ENCODE measurements at regions not wholly inside any gene's neighbourhood (a gene's known extent, or its start where the extent isn't known, plus 50 kb on each side); places are given as distances from the start of the nearest gene placed in this dataset.
"Not testable (repeated sequence)": the region's sequence is repeated elsewhere in the genome, so short reads cannot be mapped to it uniquely, and the experiment has no call there.

DNA sequence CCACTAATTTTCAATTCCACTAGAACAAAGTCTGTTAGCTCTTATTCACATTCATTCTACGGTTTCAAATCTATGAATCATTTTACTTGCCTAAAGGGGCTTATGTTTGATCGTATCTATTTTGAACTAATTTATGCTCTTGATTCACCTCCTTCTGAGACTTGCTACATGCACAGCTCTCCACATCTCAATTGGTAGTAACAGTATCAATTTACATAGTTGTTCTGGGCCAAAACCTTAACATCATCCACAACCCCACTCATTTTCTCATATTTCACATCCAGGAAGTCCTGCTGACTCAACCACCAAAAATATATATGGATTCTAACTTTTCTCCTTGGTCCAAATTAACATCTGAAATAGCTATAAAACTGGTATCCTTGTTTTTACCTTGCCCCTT is 208.6 kb downstream of the RASSF9 start:
- H3K36me3 Mint-ChIP-seq (ENCODE audit: low read depth), result no peaks in the 10 kb centered on the region
- no peak overlapping the region for H3K27ac Mint-ChIP-seq
- peaks cover 4% of the 10 kb centered on the region for H3K4me1 Mint-ChIP-seq
- Histone ChIP-seq H3K27me3 (ENCODE audit: control insufficient read depth, insufficient read depth, low read length, poor library complexity, severe bottlenecking) (no peaks in the 10 kb centered on the region), H3K4me1 (ENCODE audit: control insufficient read depth, insufficient read depth, low read length) (no peaks in the 10 kb centered on the region), H3K27ac (ENCODE audit: low read depth, low read length) (no peak overlapping the region), H3K9ac (ENCODE audit: extremely low read depth, low read length, poor library complexity, severe bottlenecking) (no peak overlapping the region), H3K4me3 (ENCODE audit: low read length) (no peak overlapping the region), H3K36me3 (ENCODE audit: control insufficient read depth, insufficient read depth, low read length) (no peaks in the 10 kb centered on the region), H3K9me3 (ENCODE audit: control insufficient read depth, low read length) (no peaks in the 10 kb centered on the region)
- no peak overlapping the region for H3K4me3 Mint-ChIP-seq
- WGBS, 2 experiments (ENCODE audit: insufficient coverage in 1 of 2, insufficient read length in 1 of 2), result 97 to 100% methylated on average over 2 of the region's 2 CpGs
- TF ChIP-seq, protein P1, sequence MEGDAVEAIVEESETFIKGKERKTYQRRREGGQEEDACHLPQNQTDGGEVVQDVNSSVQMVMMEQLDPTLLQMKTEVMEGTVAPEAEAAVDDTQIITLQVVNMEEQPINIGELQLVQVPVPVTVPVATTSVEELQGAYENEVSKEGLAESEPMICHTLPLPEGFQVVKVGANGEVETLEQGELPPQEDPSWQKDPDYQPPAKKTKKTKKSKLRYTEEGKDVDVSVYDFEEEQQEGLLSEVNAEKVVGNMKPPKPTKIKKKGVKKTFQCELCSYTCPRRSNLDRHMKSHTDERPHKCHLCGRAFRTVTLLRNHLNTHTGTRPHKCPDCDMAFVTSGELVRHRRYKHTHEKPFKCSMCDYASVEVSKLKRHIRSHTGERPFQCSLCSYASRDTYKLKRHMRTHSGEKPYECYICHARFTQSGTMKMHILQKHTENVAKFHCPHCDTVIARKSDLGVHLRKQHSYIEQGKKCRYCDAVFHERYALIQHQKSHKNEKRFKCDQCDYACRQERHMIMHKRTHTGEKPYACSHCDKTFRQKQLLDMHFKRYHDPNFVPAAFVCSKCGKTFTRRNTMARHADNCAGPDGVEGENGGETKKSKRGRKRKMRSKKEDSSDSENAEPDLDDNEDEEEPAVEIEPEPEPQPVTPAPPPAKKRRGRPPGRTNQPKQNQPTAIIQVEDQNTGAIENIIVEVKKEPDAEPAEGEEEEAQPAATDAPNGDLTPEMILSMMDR (conservative IDR thresholded peaks at IDR 0.05), result no peak
- H3K27me3 Mint-ChIP-seq (ENCODE audit: insufficient read depth), result no peaks in the 10 kb centered on the region
- DNase-seq, result no peak
- no peaks in the 10 kb centered on the region for H3K9me3 Mint-ChIP-seq

DNA sequence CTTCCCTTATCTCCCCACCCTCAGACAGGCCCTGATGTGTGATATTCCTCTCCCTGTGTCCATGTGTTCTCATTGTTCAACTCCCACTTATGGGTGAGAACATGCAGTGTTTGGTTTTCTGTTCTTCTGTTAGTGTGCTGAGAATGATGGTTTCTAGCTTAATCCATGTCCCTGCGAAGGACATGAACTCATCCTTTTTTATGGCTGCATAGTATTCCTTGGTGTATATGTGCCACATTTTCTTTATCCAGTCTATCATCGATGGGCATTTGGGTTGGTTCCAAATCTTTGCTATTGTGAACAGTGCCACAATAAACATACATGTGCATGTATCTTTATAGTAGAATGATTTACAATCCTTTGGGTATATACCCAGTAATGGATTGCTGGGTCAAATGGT is 207.6 kb downstream of the RASSF9 start:
- not testable (repeated sequence) for H3K4me3 ChIP-seq (ENCODE audit: low read length); H3K27me3 ChIP-seq (ENCODE audit: control insufficient read depth, insufficient read depth, low read length, poor library complexity, severe bottlenecking); H3K4me1 Mint-ChIP-seq; H3K36me3 Mint-ChIP-seq (ENCODE audit: low read depth); H3K4me3 Mint-ChIP-seq; H3K9me3 Mint-ChIP-seq; H3K9ac ChIP-seq (ENCODE audit: extremely low read depth, low read length, poor library complexity, severe bottlenecking); H3K9me3 ChIP-seq (ENCODE audit: control insufficient read depth, low read length); H3K36me3 ChIP-seq (ENCODE audit: control insufficient read depth, insufficient read depth, low read length); H3K27me3 Mint-ChIP-seq (ENCODE audit: insufficient read depth); H3K27ac Mint-ChIP-seq; H3K27ac ChIP-seq (ENCODE audit: low read depth, low read length); H3K4me1 ChIP-seq (ENCODE audit: control insufficient read depth, insufficient read depth, low read length); DNase-seq
- WGBS, 2 experiments (ENCODE audit: insufficient coverage in 1 of 2, insufficient read length in 1 of 2), result 98% methylated on average over 2 of the region's 2 CpGs; no CpG with 5 or more reads in 1 of the 2 experiments

DNA sequence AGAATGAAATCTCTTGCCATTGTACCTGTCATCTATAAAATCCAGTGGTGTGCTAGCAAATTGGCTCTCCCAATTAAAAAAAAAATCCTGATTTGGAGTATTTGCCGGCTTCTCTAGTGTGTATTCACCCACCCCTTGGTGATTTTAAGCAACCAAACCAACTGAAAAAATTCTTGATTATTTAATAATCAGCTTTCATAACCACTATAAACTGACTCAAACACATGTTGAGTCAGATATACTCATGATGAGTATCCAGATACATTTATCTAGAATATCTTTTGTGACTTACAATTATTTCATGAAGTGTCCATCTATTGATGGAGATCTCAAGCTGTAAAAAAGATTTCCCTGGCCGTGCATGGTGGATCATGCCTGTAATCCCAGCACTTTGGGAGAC is 205.4 kb downstream of the RASSF9 start:
- H3K4me3 ChIP-seq (ENCODE audit: low read length), result no peak overlapping the region
- no peak overlapping the region for H3K4me3 Mint-ChIP-seq
- no peaks in the 10 kb centered on the region for H3K27me3 ChIP-seq (ENCODE audit: control insufficient read depth, insufficient read depth, low read length, poor library complexity, severe bottlenecking)
- 80 to 98% methylated on average over 2 of the region's 2 CpGs for WGBS, 2 experiments (ENCODE audit: insufficient coverage in 1 of 2, insufficient read length in 1 of 2)
- TF ChIP-seq, protein P1 (conservative IDR thresholded peaks at IDR 0.05), result no peak
- H3K4me1 Mint-ChIP-seq, result no peaks in the 10 kb centered on the region
- H3K27me3 Mint-ChIP-seq (ENCODE audit: insufficient read depth), result no peaks in the 10 kb centered on the region
- H3K9me3 Mint-ChIP-seq, result no peaks in the 10 kb centered on the region
- no peak overlapping the region for H3K9ac ChIP-seq (ENCODE audit: extremely low read depth, low read length, poor library complexity, severe bottlenecking)
- H3K9me3 ChIP-seq (ENCODE audit: control insufficient read depth, low read length), result no peaks in the 10 kb centered on the region
- no peaks in the 10 kb centered on the region for H3K36me3 Mint-ChIP-seq (ENCODE audit: low read depth)
- H3K4me1 ChIP-seq (ENCODE audit: control insufficient read depth, insufficient read depth, low read length), result no peaks in the 10 kb centered on the region
- H3K27ac ChIP-seq (ENCODE audit: low read depth, low read length), result no peak overlapping the region
- no peak for DNase-seq
- H3K27ac Mint-ChIP-seq, result no peak overlapping the region
- no peaks in the 10 kb centered on the region for H3K36me3 ChIP-seq (ENCODE audit: control insufficient read depth, insufficient read depth, low read length)

DNA sequence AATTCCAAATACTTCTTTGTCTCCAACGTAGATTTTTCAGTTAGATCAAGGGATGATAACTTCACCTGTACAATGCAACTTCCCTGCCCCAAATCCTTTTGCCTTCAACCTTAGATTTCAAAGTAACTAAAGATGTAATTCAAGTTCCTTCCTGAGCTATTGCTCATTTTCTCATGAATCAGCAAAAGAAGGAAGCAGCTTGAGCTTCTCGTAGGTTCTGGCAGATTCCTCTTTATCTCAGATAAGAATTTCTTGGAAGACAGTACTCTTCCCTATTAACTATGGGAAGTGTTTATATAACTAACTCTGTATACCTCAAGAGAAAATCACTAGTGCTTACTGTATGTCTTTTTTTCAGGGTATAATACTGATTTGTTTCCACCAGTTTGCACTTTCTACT is 203.8 kb downstream of the RASSF9 start:
- H3K27ac Mint-ChIP-seq, result no peak overlapping the region
- no peaks in the 10 kb centered on the region for H3K36me3 Mint-ChIP-seq (ENCODE audit: low read depth)
- WGBS, 2 experiments (ENCODE audit: insufficient coverage in 1 of 2, insufficient read length in 1 of 2), result 86 to 100% methylated on average over 1 to 2 of the region's 2 CpGs
- Histone ChIP-seq H3K27ac (ENCODE audit: low read depth, low read length) (no peak overlapping the region), H3K4me3 (ENCODE audit: low read length) (no peak overlapping the region), H3K27me3 (ENCODE audit: control insufficient read depth, insufficient read depth, low read length, poor library complexity, severe bottlenecking) (no peaks in the 10 kb centered on the region), H3K36me3 (ENCODE audit: control insufficient read depth, insufficient read depth, low read length) (no peaks in the 10 kb centered on the region), H3K4me1 (ENCODE audit: control insufficient read depth, insufficient read depth, low read length) (no peaks in the 10 kb centered on the region), H3K9me3 (ENCODE audit: control insufficient read depth, low read length) (no peaks in the 10 kb centered on the region), H3K9ac (ENCODE audit: extremely low read depth, low read length, poor library complexity, severe bottlenecking) (no peak overlapping the region)
- no peaks in the 10 kb centered on the region for H3K9me3 Mint-ChIP-seq
- no peaks in the 10 kb centered on the region for H3K4me1 Mint-ChIP-seq
- H3K4me3 Mint-ChIP-seq, result no peak overlapping the region
- DNase-seq, result no peak
- TF ChIP-seq, protein P1 (conservative IDR thresholded peaks at IDR 0.05), result no peak
- H3K27me3 Mint-ChIP-seq (ENCODE audit: insufficient read depth), result no peaks in the 10 kb centered on the region

Data from endodermal cell (in vitro differentiated cells).